HL-60 (cell line): ENCODE measurements at regions not wholly inside any gene's neighbourhood (a gene's known extent, or its start where the extent isn't known, plus 50 kb on each side); places are given as distances from the start of the nearest gene placed in this dataset.

Source experiments
- DNase-seq, 2 experiments: peaks; one replicate each; pipeline ENCODE4 v3.0.0-alpha.2; 2010 to 2020; ENCODE audit warnings: low read depth in 1 of 2, low spot score in 1 of 2
- H3K27ac ChIP-seq: fragments of 250-450 bp; sonication (Bioruptor Pico); replicated peaks from 2 replicates; pipeline ENCODE4 v1.5.1; 2020; ENCODE audit warnings: mild to moderate bottlenecking, moderate library complexity
- H3K27me3 ChIP-seq: fragments of 250-450 bp; sonication (Bioruptor Pico); 2 replicates; pipeline ENCODE4 v1.5.1; 2021; ENCODE audit warnings: mild to moderate bottlenecking, moderate library complexity; ENCODE audit not compliant: insufficient read depth, poor library complexity, severe bottlenecking
- H3K4me3 ChIP-seq: replicated peaks from 2 replicates; pipeline ENCODE4 v1.5.1; 2011; ENCODE audit warnings: mild to moderate bottlenecking, control low read depth, low read length; ENCODE audit not compliant: insufficient read depth
- CTCF ChIP-seq: IDR thresholded peaks from one replicate; pipeline ENCODE4 v1.5.1; 2011; ENCODE audit warnings: low read length, control low read depth, inconsistent platforms; ENCODE audit not compliant: insufficient read depth
- GABPA ChIP-seq: IDR thresholded peaks from 2 replicates; pipeline ENCODE4 v1.6.1; 2012; ENCODE audit warnings: low read depth
- POLR2AphosphoS5 ChIP-seq: IDR thresholded peaks from 2 replicates; pipeline ENCODE4 v1.6.1; 2012; ENCODE audit warnings: low read depth
- REST ChIP-seq: IDR thresholded peaks from 2 replicates; pipeline ENCODE4 v1.6.1; 2012; ENCODE audit warnings: low read depth; ENCODE audit not compliant: insufficient replicate concordance
- SPI1 ChIP-seq: IDR thresholded peaks from 2 replicates; pipeline ENCODE4 v1.6.1; 2012; ENCODE audit warnings: low read depth, mild to moderate bottlenecking, borderline replicate concordance

- no peak for DNase-seq
- TF ChIP-seq SPI1, result no peak
- TF ChIP-seq CTCF, result no peak
- Histone ChIP-seq H3K27me3 (no peaks in the 10 kb centered on the region), H3K4me3 (no peak overlapping the region), H3K27ac (no peak overlapping the region)
These were observed 638.6 kb downstream of the BCOR start for GRCh38 chrX:39459204-39459603.

- TF ChIP-seq CTCF, result no peak
- TF ChIP-seq GABPA, result no peak
- no peak for TF ChIP-seq REST
- TF ChIP-seq POLR2AphosphoS5, result no peak
- no peak for TF ChIP-seq SPI1
- Histone ChIP-seq H3K27me3 (no peaks in the 10 kb centered on the region), H3K27ac (no peak overlapping the region), H3K4me3 (no peak overlapping the region)
- no peak for DNase-seq
These were observed 637.8 kb downstream of the BCOR start for GRCh38 chrX:39459952-39460351.

GRCh38 chrX:39460499-39460898 lies 637.3 kb downstream of the BCOR start:
- Histone ChIP-seq H3K27me3 (no peaks in the 10 kb centered on the region), H3K4me3 (no peak overlapping the region), H3K27ac (no peak overlapping the region)
- no peak for TF ChIP-seq CTCF
- no peak for TF ChIP-seq GABPA
- no peak for TF ChIP-seq REST
- no peak for TF ChIP-seq SPI1
- no peak for TF ChIP-seq POLR2AphosphoS5
- DNase-seq, result no peak

- no peak overlapping the region for H3K4me3 ChIP-seq
- TF ChIP-seq SPI1 (no peak), CTCF (no peak), GABPA (no peak), REST (no peak), POLR2AphosphoS5 (no peak)
- no peaks in the 10 kb centered on the region for H3K27me3 ChIP-seq
- no peak for DNase-seq
- no peak overlapping the region for H3K27ac ChIP-seq
These were observed 634.9 kb downstream of the BCOR start for GRCh38 chrX:39462835-39463234.
